Right ventricle myocardium inferior (tissue), 1 donor: ENCODE measurements at regions not wholly inside any gene's neighbourhood (a gene's known extent, or its start where the extent isn't known, plus 50 kb on each side); places are given as distances from the start of the nearest gene placed in this dataset.
"Not testable (repeated sequence)": the region's sequence is repeated elsewhere in the genome, so short reads cannot be mapped to it uniquely, and the experiment has no call there.

ENCODE experiments used
- ATAC-seq: fragments of 200-7000 bp; cut with Tn5 transposase; one replicate; pipeline ENCODE4 v1.9.1; 2020; ENCODE audit warnings: mild to moderate bottlenecking, moderate library complexity
- DNase-seq: peaks from one replicate; pipeline ENCODE4 v3.0.0; 2021; ENCODE audit errors: missing footprints
- intact Hi-C: fragments of 100-400 bp; cut with DNase I; formaldehyde crosslinking; loops from one replicate; pipeline ENCODE4 v1.11.0; 2022
- donor health status: DM: no; HTN: yes; CAD: no; lungs with severe emphysema.

DNA sequence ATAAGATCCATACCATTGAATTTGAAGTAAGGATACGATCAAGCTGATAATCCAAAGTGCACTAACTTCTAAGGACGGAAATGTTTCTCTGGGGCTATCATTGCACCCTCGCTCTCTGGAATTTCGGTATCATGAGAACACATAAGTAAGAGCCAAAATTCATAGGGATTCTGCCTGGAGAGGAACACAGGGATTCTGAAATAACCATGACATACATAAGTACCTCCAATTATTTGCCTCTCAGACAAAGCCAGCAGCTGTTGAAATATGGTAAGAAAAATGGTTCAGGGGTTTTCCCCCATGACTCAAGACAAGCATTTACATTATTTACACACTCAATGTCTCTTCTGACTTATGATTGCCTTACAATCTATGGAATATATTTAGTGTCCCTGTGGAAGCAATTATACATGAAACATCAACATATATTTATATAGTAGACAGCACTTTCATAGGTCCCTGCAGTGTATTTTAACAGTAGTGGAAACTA, 1123.6 kb upstream of the SEL1L start:
- intact Hi-C loops, result no loop called here
- no peak for ATAC-seq
- DNase-seq, result no peak

DNA sequence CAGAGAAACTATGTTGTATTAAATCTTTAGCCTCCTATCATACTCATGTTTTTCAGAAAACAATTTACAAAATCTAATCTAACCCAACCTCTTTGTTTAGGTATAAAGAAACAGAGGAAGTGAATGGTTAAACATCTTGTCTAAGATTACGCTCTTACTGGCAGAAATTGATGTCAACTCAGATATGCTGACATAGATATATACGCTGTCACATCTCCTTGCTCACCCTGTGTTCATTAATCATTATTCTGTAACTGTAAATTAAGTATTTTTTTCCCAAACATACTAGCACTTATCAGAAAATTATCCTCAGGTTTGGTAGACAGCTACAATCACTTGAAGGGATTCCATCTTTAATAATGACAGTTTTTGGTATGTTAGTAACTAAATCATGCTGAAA, 1127.6 kb upstream of the SEL1L start:
- no peak for DNase-seq
- ATAC-seq, result no peak
- intact Hi-C loops, result no loop called here

GRCh38 chr14:82667006-82667405, 1133.4 kb upstream of the SEL1L start:
- no peak for DNase-seq

DNA sequence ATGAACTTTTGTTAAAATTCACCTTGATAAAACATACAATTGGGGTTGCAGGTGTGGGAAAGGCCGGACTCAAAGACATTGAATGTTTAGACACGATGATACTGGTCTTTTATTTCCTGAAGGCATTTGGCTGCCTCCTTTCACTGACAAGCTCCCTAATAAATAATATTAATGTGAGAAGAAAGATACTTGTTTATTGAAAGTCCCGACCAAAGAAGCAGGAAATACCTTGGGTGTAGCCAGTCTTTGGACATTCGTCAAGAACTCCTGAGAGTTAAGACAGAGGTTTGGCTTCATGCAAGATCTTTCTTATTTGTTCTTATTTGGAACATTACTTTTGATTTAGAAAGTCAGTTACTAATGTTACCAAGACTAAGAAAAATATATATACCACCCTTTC, 1133.8 kb upstream of the SEL1L start:
- DNase-seq (no peak), ATAC-seq (no peak)
- intact Hi-C loops, result no loop called here

More at GRCh38 chr14:82667006-82667405, 1133.4 kb upstream of the SEL1L start:
- intact Hi-C loops, result no loop called here
- ATAC-seq, result peak; percentile 97

- intact Hi-C loops, result no loop called here
- ATAC-seq, result no peak
Observed at GRCh38 chr14:82676403-82676802, 1142.8 kb upstream of the SEL1L start.

GRCh38 chr14:82689948-82690347, 1156.3 kb upstream of the SEL1L start:
- ATAC-seq (no peak), DNase-seq (no peak)
- intact Hi-C loops, result no loop called here

More at GRCh38 chr14:82676403-82676802, 1142.8 kb upstream of the SEL1L start:
- DNase-seq, result no peak

- DNase-seq, intact Hi-C loops, ATAC-seq: not testable (repeated sequence)
Observed at GRCh38 chr14:82691191-82691590, 1157.5 kb upstream of the SEL1L start.

GRCh38 chr14:82694820-82695219, 1161.2 kb upstream of the SEL1L start:
- no peak for ATAC-seq
- no peak for DNase-seq
- intact Hi-C loops, result no loop called here

DNA sequence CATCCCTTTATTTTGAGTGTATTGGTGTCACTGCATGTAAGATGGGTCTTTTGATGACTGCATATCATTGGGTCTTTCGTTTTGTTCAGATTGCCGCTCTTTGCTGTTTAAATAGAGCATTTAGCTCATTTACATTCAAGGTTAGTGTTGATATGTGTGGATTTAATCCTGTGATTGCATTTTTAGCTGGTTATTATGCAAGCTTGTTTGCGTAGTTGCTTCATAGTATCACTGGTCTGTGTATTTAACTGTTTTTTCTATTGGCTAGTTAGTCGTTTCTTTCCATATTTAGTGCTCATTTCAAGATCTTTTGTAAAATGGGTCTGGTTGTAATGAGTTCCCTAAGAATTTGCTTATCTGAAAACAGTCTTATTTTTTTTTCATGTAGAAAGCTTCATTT, 1170.6 kb upstream of the SEL1L start:
- intact Hi-C loops, result no loop called here
- ATAC-seq (no peak), DNase-seq (no peak)

DNA sequence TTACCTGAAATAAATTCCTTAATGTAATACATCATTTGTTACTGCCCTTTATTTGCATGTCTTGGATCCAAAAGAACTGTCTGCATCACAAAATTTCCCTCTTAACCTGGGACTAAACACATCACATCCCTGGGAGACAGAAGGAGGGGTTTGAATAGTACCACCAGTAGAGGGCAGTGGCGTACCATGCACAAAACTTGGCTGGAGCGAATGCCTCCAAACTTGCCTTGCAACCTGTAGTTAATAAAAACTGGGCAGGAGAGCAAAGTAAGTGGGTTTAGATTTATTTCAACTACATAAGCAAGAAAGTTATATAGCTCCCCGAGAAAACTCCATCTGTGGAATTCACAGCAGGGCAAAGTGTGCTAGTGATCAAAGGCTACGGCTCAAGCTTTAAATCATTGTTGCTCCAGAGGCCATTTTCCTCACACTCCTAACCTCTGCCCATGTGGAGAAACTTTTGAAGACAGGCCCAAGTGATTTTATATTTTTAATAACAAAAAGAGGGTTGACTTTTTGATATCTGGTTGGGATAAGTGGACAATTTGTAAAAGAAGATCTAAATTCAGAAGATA, 1176.7 kb upstream of the SEL1L start:
- ATAC-seq (no peak), DNase-seq (no peak)
- intact Hi-C loops, result loop anchor here (5.0 kb wide), 1 partner anchor 752 kb away; no protein-coding TSS in a partner anchor

DNA sequence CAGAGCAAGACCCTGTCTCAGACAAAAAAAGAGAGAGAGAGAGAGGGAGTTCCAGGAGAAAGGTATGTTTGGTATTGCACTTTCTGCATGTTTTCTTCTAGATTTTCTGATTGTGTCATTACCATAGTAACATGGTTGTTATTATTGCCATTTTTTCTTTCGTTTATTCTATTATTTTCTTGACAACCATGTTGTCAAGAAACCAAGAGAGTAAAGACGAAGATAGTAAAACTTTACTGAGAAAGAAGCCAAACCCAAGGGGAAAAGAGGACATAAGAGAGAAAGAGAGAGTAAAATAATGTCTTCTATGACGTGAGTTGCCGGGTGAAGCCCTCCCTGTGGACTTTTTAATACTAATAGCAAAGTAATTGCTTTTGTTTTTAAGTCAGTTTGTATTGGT, 1186.0 kb upstream of the SEL1L start:
- ATAC-seq, result no peak
- intact Hi-C loops, result no loop called here
- DNase-seq, result no peak

DNA sequence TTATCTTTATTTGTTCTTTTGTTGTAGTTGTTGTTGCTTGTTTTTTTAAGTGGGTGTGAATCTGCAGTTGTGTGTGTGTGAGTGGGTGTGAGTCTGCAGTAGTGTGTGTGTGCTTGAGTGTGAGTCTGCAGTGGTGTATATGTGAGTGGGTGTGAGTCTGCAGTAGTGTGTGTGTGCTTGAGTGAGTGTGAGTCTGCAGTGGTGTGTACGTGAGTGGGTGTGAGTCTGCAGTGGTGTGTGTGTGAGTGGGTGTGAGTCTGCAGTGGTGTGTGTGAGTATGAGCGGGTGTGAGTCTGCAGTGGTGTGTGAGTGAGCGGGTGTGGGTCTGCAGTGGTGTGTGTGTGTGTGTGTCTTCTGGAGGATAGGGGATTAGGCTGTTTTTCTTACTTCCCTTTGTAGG, 1186.8 kb upstream of the SEL1L start:
- DNase-seq (no peak), ATAC-seq (no peak)
- intact Hi-C loops, result no loop called here

DNA sequence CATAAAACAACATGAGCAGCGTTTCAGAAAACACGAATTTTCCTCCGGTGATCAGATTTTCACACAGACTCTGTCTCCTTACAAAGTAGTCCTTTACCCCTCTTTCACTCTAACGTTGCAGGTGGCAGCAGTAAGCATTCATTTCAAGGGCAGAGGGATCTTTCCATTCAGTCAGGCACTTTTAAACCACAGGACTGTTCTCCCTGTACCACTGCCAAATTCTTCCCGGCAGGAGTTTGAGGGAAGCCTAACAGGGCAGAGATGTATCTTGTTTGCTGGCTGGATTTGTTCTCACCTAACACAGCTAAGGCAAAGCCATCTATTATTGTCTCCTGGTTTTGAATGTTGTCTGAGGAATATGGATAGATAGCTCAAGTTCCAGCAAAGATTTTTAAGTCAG, 1187.3 kb upstream of the SEL1L start:
- intact Hi-C loops, result no loop called here
- ATAC-seq (peak; percentile 46), DNase-seq (no peak)

DNA sequence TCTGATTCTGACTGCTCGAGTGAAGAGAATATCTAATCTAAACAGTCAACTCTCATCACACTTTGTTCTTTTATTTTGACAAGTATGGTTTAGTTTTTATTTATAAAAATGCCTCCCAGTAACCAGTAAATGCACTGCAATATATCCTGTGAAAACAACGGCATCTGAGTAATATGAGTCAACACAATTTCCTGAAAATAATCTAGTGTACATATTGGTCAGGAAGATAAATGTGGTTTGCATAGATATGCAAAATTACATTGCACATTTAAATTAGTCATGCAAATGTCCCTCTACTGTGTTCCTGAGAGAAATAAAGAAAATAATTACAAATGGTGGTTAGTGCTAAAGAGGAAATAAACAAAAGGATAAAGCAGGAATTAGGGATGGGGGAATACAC, 1190.7 kb upstream of the SEL1L start:
- no peak for ATAC-seq
- intact Hi-C loops, result no loop called here
- DNase-seq, result no peak

DNA sequence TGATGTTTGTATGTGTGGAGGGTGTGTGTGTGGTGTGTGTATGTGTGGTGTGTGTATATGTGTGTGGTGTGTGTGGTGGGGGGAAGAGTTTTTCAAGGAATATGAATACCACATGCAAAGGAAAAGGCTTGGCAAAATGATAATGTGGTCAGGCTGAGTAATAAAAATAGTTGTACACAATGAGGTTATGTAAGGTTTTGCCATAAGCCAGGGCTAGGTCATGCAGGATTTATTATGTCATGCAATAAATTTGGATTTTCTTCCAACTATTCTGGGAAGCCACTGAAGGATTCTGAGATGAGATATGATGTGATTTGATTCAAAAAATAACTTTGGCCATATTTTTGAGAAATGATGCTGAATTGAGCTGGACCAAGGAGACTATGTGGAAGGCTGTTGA, 1191.6 kb upstream of the SEL1L start:
- intact Hi-C loops, result no loop called here
- DNase-seq (no peak), ATAC-seq (no peak)

DNA sequence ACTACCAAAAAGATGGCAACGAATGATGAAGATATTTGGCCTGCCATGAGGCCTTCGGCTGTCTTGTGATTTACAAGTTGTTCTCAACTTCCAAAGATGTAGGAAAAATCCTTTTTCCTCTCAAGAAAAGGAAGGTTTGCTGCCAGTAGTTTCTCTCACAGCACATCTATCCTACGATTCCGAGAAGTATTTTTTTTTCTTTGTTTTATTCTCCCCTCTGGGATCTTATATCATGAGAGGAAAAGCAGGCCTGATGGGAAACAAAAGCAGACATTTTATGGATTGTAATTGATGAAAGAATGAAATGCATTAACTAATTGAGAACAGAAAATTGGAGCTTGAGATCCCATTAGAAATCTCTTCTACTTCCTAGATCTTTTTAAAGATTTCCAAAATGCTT, 1197.9 kb upstream of the SEL1L start:
- intact Hi-C loops, result no loop called here
- ATAC-seq (no peak), DNase-seq (no peak)

DNA sequence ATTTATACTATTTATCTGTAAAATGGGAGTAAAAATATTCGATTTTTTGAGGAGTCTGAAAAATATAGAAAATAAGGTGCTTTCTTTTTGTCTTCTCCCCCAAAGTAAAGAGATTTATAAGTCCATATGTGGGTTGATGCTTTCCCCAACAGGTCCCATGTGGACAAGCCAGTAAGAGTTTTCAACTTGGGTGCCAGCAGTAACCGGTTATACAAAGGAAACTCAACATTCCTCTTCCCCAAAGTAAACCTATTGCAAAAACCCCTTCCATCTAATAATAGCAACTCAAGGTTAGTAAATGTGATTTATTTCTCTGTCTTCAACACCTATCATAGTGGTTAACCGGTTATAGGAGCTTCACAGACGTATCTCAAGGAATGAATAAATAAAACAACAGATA, 1206.9 kb upstream of the SEL1L start:
- DNase-seq (no peak), ATAC-seq (no peak)
- intact Hi-C loops, result no loop called here

DNA sequence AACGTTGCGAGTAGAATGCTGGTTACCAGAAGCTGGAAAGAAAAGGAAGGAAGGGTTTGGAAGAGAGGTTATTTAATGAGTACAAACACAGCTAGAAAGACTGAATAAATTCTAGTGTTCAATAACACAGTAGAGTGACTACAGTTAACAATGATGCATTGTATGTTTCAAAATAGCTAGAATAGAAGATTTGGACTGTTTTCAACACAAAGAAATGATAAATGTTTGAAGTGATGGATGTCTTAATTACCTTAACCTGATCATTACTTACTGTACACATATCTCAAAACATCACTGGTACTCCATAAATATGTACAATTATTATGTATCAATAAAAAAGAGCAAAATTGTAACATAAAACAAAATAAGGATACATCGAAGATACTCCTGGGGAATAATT, 1221.8 kb upstream of the SEL1L start:
- ATAC-seq, result no peak
- intact Hi-C loops, result no loop called here
- no peak for DNase-seq

DNA sequence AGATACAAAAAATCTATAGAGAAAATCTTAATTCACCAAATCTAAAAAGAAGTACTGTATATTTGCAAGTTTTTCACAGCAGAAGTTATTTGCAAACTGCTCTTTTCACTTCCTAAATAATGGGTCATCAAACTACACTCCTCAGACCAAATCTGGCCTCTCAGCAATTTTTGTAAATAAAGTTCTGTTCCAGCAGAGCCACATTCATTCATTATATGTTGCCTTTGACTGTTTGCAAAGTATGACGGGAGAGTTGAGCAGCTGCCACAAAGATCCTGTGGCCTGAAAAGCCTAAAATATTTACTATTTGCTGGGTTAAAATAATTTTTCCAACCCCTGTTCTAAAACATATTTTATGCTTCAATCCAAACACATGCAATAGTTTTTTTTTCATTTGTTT, 1222.3 kb upstream of the SEL1L start:
- DNase-seq, result no peak
- no peak for ATAC-seq
- intact Hi-C loops, result no loop called here

DNA sequence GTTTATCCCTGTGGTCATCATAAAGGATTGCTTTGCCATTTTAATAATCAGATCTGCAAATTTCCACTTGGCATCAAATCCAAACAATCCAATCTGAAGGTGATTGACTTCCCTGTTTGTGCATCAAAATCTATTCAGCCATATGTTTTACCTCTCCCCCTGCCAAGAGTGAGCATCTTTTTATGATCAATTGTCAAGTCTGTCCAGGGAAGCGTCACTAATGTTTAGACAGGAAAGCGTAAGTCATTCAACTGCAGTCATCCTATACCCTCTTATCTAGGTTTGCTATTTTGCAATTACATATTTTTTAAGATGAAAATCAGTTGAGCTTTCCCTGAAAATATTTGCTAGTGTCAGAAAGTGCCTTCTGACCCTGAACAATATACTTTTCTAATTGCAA, 1224.1 kb upstream of the SEL1L start:
- DNase-seq (no peak), ATAC-seq (no peak)
- intact Hi-C loops, result no loop called here

DNA sequence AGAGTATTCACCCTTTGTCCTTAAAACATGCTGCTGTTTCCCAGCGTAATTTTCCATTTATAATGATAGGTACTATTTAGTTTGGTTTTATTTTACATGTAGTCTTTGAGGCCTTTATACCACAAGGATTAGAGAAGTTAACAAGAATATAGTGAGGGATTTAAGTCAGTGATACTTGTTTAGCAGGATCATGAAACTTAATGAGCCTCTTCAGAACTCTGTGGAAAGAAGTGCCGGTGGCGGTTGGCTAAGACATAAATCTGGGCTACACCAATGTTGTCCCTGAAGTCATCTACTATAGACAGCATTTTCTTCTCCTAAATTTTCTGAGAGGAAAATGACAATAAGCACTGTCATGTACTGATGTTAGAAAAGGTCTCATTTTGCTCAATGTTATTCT, 1226.0 kb upstream of the SEL1L start:
- ATAC-seq, result no peak
- DNase-seq, result no peak
- intact Hi-C loops, result no loop called here
